ENCODE measurements at regions not wholly inside any gene's neighbourhood (a gene's known extent, or its start where the extent isn't known, plus 50 kb on each side); places are given as distances from the start of the nearest gene placed in this dataset.

DNA sequence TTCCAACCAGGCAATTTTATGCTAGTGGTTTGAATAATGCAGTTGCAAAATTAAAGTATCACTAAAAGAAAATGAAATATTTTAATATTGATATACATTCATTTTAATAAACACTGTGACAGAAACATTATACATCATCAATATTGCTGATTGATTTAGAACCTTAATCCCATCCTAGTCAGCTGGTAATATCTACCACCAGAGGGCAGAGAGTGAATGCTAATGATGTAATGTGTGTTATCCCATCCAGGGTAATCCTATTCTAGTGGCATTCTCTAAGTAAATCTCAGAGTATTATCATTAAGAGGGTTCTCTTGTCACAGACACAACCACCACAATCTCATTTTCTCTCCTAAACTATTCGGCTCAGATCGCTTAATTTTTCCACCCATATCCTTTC lies 477.4 kb downstream of the CPS1 start:
- no peak overlapping the region for H3K4me3 ChIP-seq
- no peaks in the 10 kb centered on the region for H3K36me3 ChIP-seq
- no peak overlapping the region for H3K27ac ChIP-seq
- DNase-seq: peak in 1 of 2 experiments; percentile 50
- no peaks in the 10 kb centered on the region for H3K9me3 ChIP-seq (replicated peaks)
- H3K4me1 ChIP-seq: no peaks in the 10 kb centered on the region
- H3K27me3 ChIP-seq: no peaks in the 10 kb centered on the region

DNA sequence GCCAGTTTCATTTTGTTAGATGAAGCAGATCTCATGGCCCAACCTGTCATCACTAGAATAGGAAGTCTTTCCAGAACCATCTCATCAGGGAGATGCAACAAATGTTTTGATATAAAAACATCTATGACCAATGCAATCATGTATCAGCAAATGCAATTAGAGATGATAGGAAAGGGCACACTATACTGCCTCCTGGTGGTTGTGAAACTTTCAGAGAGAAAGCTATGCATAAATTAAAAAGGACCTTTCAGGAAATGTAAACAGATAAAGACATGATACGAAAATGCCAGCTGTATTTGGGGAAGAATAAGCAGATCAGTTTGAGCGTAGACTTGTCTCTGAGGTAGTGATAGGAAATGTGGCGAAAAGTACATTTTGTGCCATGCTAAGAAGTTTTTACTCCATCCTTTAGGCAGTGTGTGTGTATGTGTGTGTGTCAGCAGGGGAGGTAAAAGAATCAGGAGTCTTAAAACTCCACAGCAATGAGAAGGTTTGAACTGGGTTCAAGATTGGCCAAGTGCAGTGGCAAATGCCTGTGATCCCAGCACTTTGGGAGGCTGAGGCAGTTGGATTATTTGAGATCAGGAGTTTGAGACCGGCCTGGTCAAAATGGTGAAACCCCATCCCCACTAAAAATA lies 479.3 kb downstream of the CPS1 start:
- Histone ChIP-seq H3K9me3 (replicated peaks) (no peaks in the 10 kb centered on the region), H3K4me1 (no peaks in the 10 kb centered on the region), H3K4me3 (no peak overlapping the region), H3K36me3 (no peaks in the 10 kb centered on the region), H3K27ac (no peak overlapping the region), H3K27me3 (no peaks in the 10 kb centered on the region)
- peak; percentile 5 to 62 for DNase-seq

DNA sequence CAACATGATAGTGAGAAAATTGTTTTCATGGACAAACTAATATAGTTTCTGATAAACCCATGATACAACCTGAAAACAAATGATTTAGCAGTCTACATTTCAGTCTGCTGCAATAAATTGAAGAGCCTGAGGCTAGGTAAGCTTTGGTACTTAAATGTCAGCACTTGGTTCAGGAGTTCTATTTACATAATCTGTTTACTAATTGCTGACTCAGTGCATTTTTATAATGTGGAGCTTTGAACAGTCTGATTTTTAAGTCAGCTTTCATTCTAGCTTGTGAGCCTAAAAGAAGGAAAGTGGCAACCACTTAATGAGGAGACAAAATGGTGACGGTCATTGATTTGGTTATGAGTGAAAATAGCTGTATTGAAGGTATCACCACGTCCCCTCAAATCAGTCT lies 488.6 kb downstream of the CPS1 start:
- Histone ChIP-seq H3K9me3 (replicated peaks) (no peaks in the 10 kb centered on the region), H3K36me3 (no peaks in the 10 kb centered on the region), H3K27ac (no peak overlapping the region), H3K27me3 (no peaks in the 10 kb centered on the region), H3K4me1 (no peaks in the 10 kb centered on the region), H3K4me3 (no peak overlapping the region)
- DNase-seq: no peak

DNA sequence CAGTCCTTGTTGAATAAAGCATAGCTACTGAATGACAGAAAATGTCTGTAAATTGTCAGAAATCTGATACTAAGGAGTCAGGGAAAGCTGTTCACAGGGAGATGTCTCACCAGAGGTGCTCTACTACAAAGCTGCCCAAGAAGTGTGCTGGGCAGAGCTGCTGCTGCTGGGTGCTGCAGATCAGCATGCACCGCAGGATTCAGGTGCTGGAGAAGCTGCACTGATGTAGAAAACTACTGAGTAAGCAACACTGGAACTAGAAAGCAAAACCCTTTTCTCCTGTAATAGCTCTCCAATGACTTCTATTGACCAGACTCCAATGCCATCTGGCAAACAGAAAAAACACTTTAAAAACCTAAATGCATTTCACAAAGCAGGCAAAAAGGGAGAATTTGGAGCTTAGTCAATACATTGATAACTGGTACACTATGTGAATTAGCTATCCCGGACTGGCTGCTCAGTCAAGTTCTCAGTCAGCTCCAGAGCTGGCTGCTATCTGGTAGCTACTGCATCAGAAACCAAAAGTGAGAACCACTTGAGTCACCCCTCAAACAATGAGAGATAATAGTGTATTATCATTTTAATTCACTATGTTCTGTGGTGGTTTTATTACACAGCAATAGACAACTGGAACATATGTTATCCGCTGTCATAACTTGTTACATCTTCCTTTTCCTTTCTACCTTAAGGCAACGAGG lies 493.1 kb downstream of the CPS1 start:
- no peaks in the 10 kb centered on the region for H3K36me3 ChIP-seq
- DNase-seq: no peak
- no peaks in the 10 kb centered on the region for H3K27me3 ChIP-seq
- no peak overlapping the region for H3K27ac ChIP-seq
- no peaks in the 10 kb centered on the region for H3K4me1 ChIP-seq
- H3K4me3 ChIP-seq: no peak overlapping the region
- no peaks in the 10 kb centered on the region for H3K9me3 ChIP-seq (replicated peaks)

DNA sequence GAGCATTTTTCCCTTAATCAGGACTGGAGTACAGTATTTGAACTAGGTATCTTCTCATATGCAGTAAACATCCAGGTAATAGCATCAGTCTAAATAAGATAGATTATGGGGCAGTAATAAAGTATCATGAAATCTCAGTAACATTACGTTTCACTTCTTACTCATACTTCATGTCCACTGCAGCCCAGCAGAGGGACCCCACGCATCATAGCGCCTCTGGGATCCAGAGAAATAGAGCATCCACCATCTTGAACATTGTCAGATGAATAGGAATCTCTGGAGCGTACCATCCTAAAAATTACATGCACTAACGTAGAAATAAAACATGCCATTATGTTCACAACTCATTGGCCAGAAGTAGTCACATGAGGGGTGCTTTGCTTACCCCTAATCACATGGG lies 499.0 kb downstream of the CPS1 start:
- H3K36me3 ChIP-seq: no peaks in the 10 kb centered on the region
- peak; percentile 15 to 52 for DNase-seq
- H3K27ac ChIP-seq: no peak overlapping the region
- no peaks in the 10 kb centered on the region for H3K27me3 ChIP-seq
- no peak overlapping the region for H3K4me3 ChIP-seq
- no peaks in the 10 kb centered on the region for H3K4me1 ChIP-seq
- H3K9me3 ChIP-seq (replicated peaks): no peaks in the 10 kb centered on the region

DNA sequence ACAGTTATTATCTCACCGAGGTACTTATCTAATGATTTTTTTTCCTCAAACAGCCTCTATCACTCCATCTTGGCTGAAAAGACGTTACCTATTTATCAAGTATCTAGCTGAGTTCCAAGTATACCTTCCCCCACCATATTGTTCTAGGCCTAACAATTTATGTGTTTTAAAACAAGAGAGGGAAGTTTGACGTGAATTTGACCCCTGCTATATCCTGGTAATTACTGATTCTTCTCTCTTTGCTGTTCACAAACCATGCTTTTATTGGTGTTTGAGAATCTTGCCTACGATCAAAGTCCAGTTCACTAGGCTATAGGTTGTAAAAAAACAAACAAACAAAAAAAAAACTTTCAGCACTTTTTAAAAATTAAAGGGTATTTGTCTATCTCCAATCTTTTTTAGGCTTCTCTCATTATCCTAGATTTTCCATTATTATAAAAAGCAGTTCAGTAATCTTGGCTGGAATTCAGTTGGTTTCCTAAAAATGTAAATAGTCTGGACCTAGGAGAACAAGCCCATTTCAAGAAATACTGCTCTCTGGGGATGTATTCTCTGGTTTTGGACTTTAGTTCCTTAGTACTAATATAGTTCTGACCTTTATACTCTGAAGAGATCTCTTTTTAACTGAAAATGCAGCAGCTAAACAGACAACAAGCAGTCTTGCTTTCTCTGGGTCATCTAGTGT lies 505.4 kb downstream of the CPS1 start:
- Histone ChIP-seq H3K27ac (no peak overlapping the region), H3K4me3 (no peak overlapping the region), H3K9me3 (replicated peaks) (no peaks in the 10 kb centered on the region), H3K4me1 (no peaks in the 10 kb centered on the region), H3K27me3 (no peaks in the 10 kb centered on the region), H3K36me3 (no peaks in the 10 kb centered on the region)
- no peak for DNase-seq

DNA sequence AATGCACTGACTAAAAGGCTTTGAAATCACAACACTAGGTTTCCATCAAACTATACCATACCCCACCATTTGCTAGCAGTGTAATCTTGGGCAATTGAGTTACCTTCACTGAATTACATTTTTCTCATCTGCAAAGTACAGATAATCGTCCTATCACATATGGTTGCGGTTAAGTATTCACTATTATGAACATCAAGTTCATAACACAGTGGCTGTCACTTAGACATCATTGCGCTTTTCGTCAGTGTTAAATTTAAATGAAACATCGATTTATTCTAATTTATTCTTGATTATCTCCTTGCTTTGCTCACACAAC lies 505.9 kb downstream of the CPS1 start:
- no peak for DNase-seq
- H3K27me3 ChIP-seq: no peaks in the 10 kb centered on the region
- no peak overlapping the region for H3K4me3 ChIP-seq
- no peaks in the 10 kb centered on the region for H3K4me1 ChIP-seq
- H3K27ac ChIP-seq: no peak overlapping the region
- H3K9me3 ChIP-seq (replicated peaks): no peaks in the 10 kb centered on the region
- no peaks in the 10 kb centered on the region for H3K36me3 ChIP-seq

DNA sequence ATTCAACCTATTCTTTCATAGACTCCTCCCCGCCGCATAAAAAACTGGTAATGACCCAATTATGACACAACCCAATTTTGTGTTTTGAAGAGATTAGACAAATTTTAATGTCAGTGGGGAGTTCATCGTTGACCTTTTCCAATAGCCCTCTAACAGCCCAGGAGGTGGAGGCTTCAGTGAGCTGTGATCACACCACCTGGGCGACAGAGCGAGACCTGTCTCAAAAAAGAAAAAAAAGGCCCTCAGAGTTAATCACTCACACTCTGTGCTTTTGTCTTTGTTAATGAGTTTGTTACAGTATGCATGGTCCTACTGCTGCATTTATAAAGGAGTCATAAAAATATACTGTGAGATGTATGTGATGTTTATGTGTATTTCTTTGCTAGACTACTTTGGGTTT lies 510.6 kb downstream of the CPS1 start:
- no peak for DNase-seq
- H3K27ac ChIP-seq: no peak overlapping the region
- no peaks in the 10 kb centered on the region for H3K36me3 ChIP-seq
- no peaks in the 10 kb centered on the region for H3K27me3 ChIP-seq
- H3K4me1 ChIP-seq: no peaks in the 10 kb centered on the region
- no peak overlapping the region for H3K4me3 ChIP-seq
- no peaks in the 10 kb centered on the region for H3K9me3 ChIP-seq (replicated peaks)

DNA sequence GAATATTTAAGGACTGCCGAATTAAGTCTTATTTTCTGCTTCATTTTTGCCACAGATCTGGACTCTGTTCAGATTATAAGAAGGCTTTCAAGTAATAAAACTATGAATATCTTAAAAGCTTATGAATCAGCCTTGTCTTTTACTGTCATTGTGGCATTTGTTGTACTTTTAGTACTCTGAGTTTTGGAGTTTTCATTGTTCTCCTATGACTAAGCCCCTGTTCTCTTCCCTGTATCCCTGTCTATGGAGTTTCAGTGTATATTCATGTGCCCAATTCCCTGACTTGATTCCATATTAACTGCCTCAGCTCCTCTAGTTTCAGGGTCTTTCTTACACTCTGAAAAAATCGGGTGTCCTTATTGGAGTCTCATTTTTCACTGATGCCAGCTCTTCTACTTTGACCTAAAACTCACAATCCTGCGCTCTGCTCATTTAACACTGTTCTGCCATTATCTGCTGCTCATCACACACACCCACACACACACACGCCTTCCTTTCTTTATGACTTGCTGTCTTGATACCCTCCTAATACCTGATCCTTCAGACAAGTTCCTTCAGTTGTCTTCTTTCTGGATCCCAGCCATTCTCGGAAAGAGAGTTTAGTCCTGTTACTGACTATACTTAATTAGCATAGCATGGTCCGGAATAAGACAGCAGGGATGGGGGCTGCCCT lies 511.8 kb downstream of the CPS1 start:
- Histone ChIP-seq H3K4me1 (no peaks in the 10 kb centered on the region), H3K36me3 (no peaks in the 10 kb centered on the region), H3K27ac (no peak overlapping the region), H3K4me3 (no peak overlapping the region), H3K9me3 (replicated peaks) (no peaks in the 10 kb centered on the region), H3K27me3 (no peaks in the 10 kb centered on the region)
- DNase-seq: no peak

DNA sequence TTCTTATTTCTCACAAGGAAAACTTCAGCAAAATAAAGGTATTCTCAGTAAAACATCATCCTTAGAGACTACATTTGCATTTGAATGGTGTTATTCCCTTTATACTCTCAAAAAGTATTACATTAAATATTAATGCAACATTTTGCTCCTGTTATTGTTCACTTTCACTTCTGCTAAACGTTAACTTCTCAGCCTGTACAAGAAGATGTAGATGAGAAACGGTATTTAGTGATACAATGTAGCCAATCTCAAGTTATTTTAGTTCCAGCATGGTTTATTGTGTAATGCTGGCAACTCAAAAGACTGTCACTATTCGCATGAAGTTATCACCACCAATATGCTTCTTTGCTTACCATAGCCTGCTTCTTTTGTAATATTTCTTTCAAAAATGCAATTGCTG lies 514.1 kb downstream of the CPS1 start:
- H3K27me3 ChIP-seq: no peaks in the 10 kb centered on the region
- DNase-seq: no peak
- no peaks in the 10 kb centered on the region for H3K4me1 ChIP-seq
- H3K36me3 ChIP-seq: no peaks in the 10 kb centered on the region
- H3K9me3 ChIP-seq (replicated peaks): no peaks in the 10 kb centered on the region
- H3K4me3 ChIP-seq: no peak overlapping the region
- no peak overlapping the region for H3K27ac ChIP-seq

DNA sequence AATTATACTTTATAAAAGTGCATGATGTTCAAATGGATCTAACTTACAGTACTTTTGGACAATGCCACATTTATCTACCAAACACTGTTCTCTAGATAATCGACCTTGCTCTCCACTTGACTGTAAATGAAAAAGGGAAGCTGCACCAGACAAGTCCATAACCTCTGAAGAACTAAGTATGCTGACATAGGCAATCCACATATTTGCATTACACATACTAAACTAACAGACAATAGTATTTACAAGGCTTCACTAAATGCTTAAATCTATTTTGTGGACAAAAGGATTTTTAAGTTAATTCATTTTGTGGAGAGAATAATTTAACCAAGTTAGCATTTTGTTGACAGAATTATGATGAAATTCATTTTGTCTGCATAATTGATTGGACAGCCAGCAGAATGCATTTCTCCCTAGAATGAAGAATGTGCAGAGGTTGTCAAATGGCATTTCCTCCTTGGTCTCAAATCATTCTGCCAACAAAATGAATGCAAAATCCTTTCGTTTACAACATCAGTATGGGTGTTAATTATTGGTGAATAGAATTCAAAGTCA lies 520.9 kb downstream of the CPS1 start:
- no peak for DNase-seq
- Histone ChIP-seq H3K4me1 (no peaks in the 10 kb centered on the region), H3K36me3 (no peaks in the 10 kb centered on the region), H3K27ac (no peak overlapping the region), H3K9me3 (replicated peaks) (no peaks in the 10 kb centered on the region), H3K4me3 (no peak overlapping the region), H3K27me3 (no peaks in the 10 kb centered on the region)

DNA sequence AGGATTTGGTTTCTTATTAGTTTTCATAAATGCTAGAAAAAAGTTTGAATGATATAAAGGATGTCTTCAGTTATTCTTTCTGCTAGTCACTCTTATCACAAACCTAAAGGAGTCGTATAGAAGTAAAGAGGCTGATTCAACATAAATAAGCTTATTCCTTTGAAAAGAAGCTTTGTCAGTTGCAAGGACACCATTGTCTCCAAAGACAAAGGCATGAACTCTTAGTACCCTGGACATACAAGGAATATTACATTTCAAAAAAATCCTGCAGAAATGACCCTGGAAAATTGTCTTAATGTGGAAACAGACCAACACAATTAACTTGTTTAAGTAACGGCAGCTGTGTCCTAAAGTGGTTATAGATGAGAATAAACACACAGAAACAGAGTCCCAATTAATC lies 528.0 kb downstream of the CPS1 start:
- no peak overlapping the region for H3K27ac ChIP-seq
- H3K4me3 ChIP-seq: no peak overlapping the region
- H3K9me3 ChIP-seq (replicated peaks): no peaks in the 10 kb centered on the region
- no peaks in the 10 kb centered on the region for H3K36me3 ChIP-seq
- no peaks in the 10 kb centered on the region for H3K4me1 ChIP-seq
- no peaks in the 10 kb centered on the region for H3K27me3 ChIP-seq
- DNase-seq: peak in 1 of 2 experiments; percentile 18

DNA sequence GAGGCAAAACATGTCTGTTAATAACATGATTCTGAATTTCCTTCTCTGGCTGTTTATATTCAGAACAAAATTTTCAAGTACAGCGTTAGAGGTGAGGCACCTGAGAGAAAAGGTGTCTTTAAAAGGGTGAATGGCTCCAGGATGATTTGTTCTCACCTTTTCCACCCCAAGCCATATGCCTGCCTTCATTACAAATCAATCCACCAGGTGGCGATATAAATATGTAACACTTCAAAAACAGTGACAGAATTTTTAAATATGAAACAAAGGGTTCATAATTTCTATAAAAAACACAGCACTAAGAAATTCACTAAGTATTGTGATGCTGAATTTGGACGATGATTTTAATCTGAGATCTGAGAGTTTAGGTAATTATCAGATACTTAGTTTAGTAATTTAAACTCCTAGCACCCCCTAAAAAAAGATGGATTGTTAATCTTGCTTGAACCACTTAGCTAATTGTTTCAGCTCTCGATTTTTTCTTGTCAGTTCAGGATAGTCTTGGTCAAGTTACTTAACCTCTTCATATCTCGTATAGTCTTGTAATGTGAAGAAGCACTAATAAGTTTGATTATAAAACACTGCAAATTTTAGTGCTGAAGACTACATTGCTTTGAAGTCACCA lies 528.8 kb downstream of the CPS1 start:
- peak; percentile 16 to 67 for DNase-seq

DNA sequence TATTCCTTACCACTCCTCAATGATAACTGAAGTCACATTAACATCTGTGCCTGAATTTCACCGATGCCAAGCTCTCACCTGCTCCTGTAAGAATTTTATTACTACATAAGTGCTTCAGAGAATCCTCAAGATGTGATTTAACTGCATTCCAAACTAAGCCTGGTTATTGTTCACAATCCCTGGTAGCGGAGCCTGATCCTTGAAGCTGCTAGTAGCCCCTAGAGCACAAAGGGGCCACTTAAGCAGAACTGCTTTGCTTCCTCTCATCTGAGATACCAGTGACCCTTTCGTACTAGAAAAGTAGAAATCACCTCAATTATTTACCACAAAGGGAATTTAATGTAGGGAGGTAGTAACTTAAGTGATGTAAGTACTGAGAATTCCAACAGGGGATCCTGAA lies 529.6 kb downstream of the CPS1 start:
- H3K36me3 ChIP-seq: no peaks in the 10 kb centered on the region
- no peaks in the 10 kb centered on the region for H3K4me1 ChIP-seq
- H3K4me3 ChIP-seq: no peak overlapping the region
- H3K27me3 ChIP-seq: no peaks in the 10 kb centered on the region
- H3K27ac ChIP-seq: no peak overlapping the region
- H3K9me3 ChIP-seq (replicated peaks): no peaks in the 10 kb centered on the region
- DNase-seq: peak; percentile 2 to 14

More for the DNA sequence above, 528.8 kb downstream of the CPS1 start:
- Histone ChIP-seq H3K27me3 (no peaks in the 10 kb centered on the region), H3K4me3 (no peak overlapping the region), H3K36me3 (no peaks in the 10 kb centered on the region), H3K27ac (no peak overlapping the region), H3K4me1 (no peaks in the 10 kb centered on the region), H3K9me3 (replicated peaks) (no peaks in the 10 kb centered on the region)

DNA sequence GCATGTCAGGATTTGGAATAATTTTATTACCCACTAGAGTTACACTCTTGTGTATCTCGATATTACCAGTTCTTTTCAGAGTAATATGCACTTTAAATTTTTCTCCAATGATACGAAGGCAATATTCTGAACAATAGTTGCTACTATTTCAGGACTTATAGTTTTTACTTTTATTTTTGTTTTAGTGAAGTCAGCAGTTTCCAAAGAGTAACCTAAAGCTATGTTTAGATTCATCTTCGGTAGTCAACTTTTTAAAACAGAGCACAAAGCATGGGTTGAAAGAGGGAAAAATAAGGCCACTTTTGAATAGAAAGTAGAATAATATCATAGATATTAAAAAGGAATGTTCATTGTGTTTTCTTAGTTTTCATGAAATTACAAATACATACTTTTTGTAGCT lies 532.7 kb downstream of the CPS1 start:
- Histone ChIP-seq H3K4me3 (no peak overlapping the region), H3K27ac (no peak overlapping the region), H3K4me1 (no peaks in the 10 kb centered on the region), H3K9me3 (replicated peaks) (no peaks in the 10 kb centered on the region), H3K27me3 (no peaks in the 10 kb centered on the region), H3K36me3 (no peaks in the 10 kb centered on the region)
- DNase-seq: no peak

All from SJCRH30 (cell line).